Brain microvascular endothelial cell (primary cell): ENCODE measurements at regions not wholly inside any gene's neighbourhood (a gene's known extent, or its start where the extent isn't known, plus 50 kb on each side); places are given as distances from the start of the nearest gene placed in this dataset.

Experiments
- DNase-seq: peaks from one replicate; pipeline ENCODE4 v3.0.0-alpha.2; 2020
- H3K27ac ChIP-seq: fragments of 250-450 bp; sonication (Bioruptor Pico); 2 replicates; pipeline ENCODE4 v1.5.1; 2020; ENCODE audit warnings: mild to moderate bottlenecking, moderate library complexity
- H3K27me3 ChIP-seq: fragments of 250-450 bp; sonication (Bioruptor Pico); replicated peaks from 2 replicates; pipeline ENCODE4 v1.5.1; 2020; ENCODE audit warnings: mild to moderate bottlenecking
- H3K36me3 ChIP-seq: fragments of 250-450 bp; sonication (Bioruptor Pico); replicated peaks from 2 replicates; pipeline ENCODE4 v1.5.1; 2020; ENCODE audit warnings: mild to moderate bottlenecking
- H3K4me3 ChIP-seq: 2 replicates; pipeline ENCODE4 v1.5.1; 2011; ENCODE audit warnings: low read depth, mild to moderate bottlenecking, control low read depth, low read length, moderate library complexity
- CTCF ChIP-seq: IDR thresholded peaks from 2 replicates; pipeline ENCODE4 v1.5.1; 2011; ENCODE audit warnings: low read depth, mild to moderate bottlenecking, moderate library complexity, low read length, control low read depth, inconsistent platforms; ENCODE audit errors: missing control alignments
- in situ Hi-C: cut with HindIII; loops from 2 replicates; pipeline ENCODE4 v1.10.0; 2017; ENCODE audit warnings: low sequenced_read_pairs, low pct_ligation_motif_present

GRCh38 chr10:130882906-130883305, 428.6 kb downstream of the TCERG1L start:
- H3K27me3 ChIP-seq, result no peaks in the 10 kb centered on the region
- in situ Hi-C loops, result no loop called here
- TF ChIP-seq CTCF, result no peak
- H3K27ac ChIP-seq, result no peak overlapping the region
- no peak overlapping the region for H3K4me3 ChIP-seq
- DNase-seq, result no peak
- H3K36me3 ChIP-seq, result no peaks in the 10 kb centered on the region

- no peak for TF ChIP-seq CTCF
- in situ Hi-C loops, result no loop called here
- no peak for DNase-seq
These were observed 427.1 kb downstream of the TCERG1L start for GRCh38 chr10:130884456-130884855.

GRCh38 chr10:130885021-130885655, 426.4 kb downstream of the TCERG1L start:
- in situ Hi-C loops, result no loop called here
- H3K36me3 ChIP-seq, result no peaks in the 10 kb centered on the region

More at GRCh38 chr10:130884456-130884855, 427.1 kb downstream of the TCERG1L start:
- H3K4me3 ChIP-seq, result no peak overlapping the region
- H3K27ac ChIP-seq, result no peak overlapping the region
- no peaks in the 10 kb centered on the region for H3K27me3 ChIP-seq
- H3K36me3 ChIP-seq, result no peaks in the 10 kb centered on the region

GRCh38 chr10:130887170-130887569, 424.4 kb downstream of the TCERG1L start:
- in situ Hi-C loops, result no loop called here
- no peak for TF ChIP-seq CTCF
- H3K4me3 ChIP-seq, result no peak overlapping the region

More at GRCh38 chr10:130885021-130885655, 426.4 kb downstream of the TCERG1L start:
- Histone ChIP-seq H3K27ac (no peak overlapping the region), H3K4me3 (no peak overlapping the region), H3K27me3 (no peaks in the 10 kb centered on the region)
- no peak for TF ChIP-seq CTCF
- DNase-seq, result no peak

GRCh38 chr10:130888493-130888892, 423.0 kb downstream of the TCERG1L start:
- no peak overlapping the region for H3K27ac ChIP-seq
- DNase-seq, result no peak
- H3K4me3 ChIP-seq, result no peak overlapping the region
- no peaks in the 10 kb centered on the region for H3K27me3 ChIP-seq
- H3K36me3 ChIP-seq, result no peaks in the 10 kb centered on the region
- no peak for TF ChIP-seq CTCF
- in situ Hi-C loops, result no loop called here

More at GRCh38 chr10:130887170-130887569, 424.4 kb downstream of the TCERG1L start:
- H3K27me3 ChIP-seq, result no peaks in the 10 kb centered on the region
- no peak for DNase-seq
- H3K27ac ChIP-seq, result no peak overlapping the region
- H3K36me3 ChIP-seq, result no peaks in the 10 kb centered on the region

GRCh38 chr10:130889240-130889639, 422.3 kb downstream of the TCERG1L start:
- in situ Hi-C loops, result no loop called here
- Histone ChIP-seq H3K27me3 (no peaks in the 10 kb centered on the region), H3K27ac (no peak overlapping the region), H3K4me3 (no peak overlapping the region), H3K36me3 (no peaks in the 10 kb centered on the region)
- no peak for DNase-seq
- no peak for TF ChIP-seq CTCF
